HEK293T (cell line): ENCODE measurements at regions not wholly inside any gene's neighbourhood (a gene's known extent, or its start where the extent isn't known, plus 50 kb on each side); places are given as distances from the start of the nearest gene placed in this dataset.

Source experiments
- ARNT ChIP-seq: fragments of 450-650 bp; IDR thresholded peaks from 2 replicates; pipeline ENCODE4 v1.6.1; 2017; ENCODE audit warnings: mild to moderate bottlenecking
- BHLHE40 ChIP-seq: fragments of 450-650 bp; IDR thresholded peaks from 2 replicates; pipeline ENCODE4 v1.6.1; 2016; ENCODE audit warnings: mild to moderate bottlenecking, moderate library complexity, borderline replicate concordance
- FOXA1 ChIP-seq: fragments of 450-650 bp; IDR thresholded peaks from 2 replicates; pipeline ENCODE4 v1.6.1; 2016; ENCODE audit warnings: mild to moderate bottlenecking
- FOXM1 ChIP-seq: fragments of 450-650 bp; IDR thresholded peaks from 2 replicates; pipeline ENCODE4 v1.6.1; 2017; ENCODE audit warnings: mild to moderate bottlenecking, borderline replicate concordance
- HDGF ChIP-seq: fragments of 450-650 bp; IDR thresholded peaks from 2 replicates; pipeline ENCODE4 v1.6.1; 2017; ENCODE audit warnings: antibody characterized with exemption, borderline replicate concordance
- SP1 ChIP-seq: fragments of 450-650 bp; IDR thresholded peaks from 2 replicates; pipeline ENCODE4 v1.6.1; 2017
- TF ChIP-seq, protein P1 (sequence below): fragments of 450-650 bp; IDR thresholded peaks from 2 replicates; pipeline ENCODE4 v1.6.1; 2016

DNA sequence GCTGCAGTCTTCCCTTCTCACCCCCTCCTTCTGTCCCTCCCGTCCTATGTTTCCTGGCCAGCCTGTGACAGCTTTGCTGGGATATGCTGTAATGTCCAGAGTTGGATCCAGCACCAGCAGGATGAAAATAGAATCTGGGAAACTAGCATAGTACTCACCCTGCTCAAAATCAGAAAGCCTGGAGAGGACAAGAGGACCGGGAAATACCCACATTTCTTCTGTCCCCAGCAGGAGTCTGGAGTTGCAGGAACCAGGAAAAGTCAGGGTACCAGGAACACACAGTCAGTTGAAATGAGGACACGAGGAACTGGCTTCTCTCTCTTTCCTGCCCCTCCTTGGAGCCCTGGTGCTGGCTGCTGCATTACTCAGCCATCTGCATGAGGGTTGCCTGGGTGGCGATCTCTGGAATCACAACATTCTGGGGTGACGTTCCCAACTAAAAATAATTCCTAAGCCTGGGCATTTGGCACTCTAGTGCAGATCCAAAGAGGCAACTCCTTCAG, 59.6 kb upstream of the NFIL3 start:
- TF ChIP-seq FOXM1 (no peak), HDGF (no peak), ARNT (no peak), SP1 (no peak), FOXA1 (no peak), BHLHE40 (no peak)
- TF ChIP-seq, protein P1, sequence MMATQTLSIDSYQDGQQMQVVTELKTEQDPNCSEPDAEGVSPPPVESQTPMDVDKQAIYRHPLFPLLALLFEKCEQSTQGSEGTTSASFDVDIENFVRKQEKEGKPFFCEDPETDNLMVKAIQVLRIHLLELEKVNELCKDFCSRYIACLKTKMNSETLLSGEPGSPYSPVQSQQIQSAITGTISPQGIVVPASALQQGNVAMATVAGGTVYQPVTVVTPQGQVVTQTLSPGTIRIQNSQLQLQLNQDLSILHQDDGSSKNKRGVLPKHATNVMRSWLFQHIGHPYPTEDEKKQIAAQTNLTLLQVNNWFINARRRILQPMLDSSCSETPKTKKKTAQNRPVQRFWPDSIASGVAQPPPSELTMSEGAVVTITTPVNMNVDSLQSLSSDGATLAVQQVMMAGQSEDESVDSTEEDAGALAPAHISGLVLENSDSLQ = no peak
